ENCODE measurements at regions not wholly inside any gene's neighbourhood (a gene's known extent, or its start where the extent isn't known, plus 50 kb on each side); places are given as distances from the start of the nearest gene placed in this dataset.
A peak's percentile ranks its signal among the peaks of the same experiment; 100 is the strongest.

- peak; percentile 46 for DNase-seq (ENCODE audit: low spot score)
- no peak for TF ChIP-seq CTCF (IDR thresholded peaks at IDR 0.05)
- no peak overlapping the region for H3K4me3 ChIP-seq
- H3K27ac ChIP-seq: no peak overlapping the region
Observed at GRCh38 chr2:129879614-129880180, 99.8 kb upstream of the RAB6C start.

GRCh38 chr2:129880309-129880708 is 99.2 kb upstream of the RAB6C start:
- no peak overlapping the region for H3K4me3 ChIP-seq
- no peak overlapping the region for H3K27ac ChIP-seq
- TF ChIP-seq CTCF (IDR thresholded peaks at IDR 0.05): no peak
- DNase-seq (ENCODE audit: low spot score): peak; percentile 72

- Histone ChIP-seq H3K4me3 (no peak overlapping the region), H3K27ac (no peak overlapping the region)
- TF ChIP-seq CTCF (IDR thresholded peaks at IDR 0.05): no peak
- DNase-seq (ENCODE audit: low spot score): peak; percentile 62
Observed at GRCh38 chr2:129880971-129881370, 98.5 kb upstream of the RAB6C start.

- DNase-seq (ENCODE audit: low spot score): peak; percentile 63
- Histone ChIP-seq H3K27ac (no peak overlapping the region), H3K4me3 (no peak overlapping the region)
- no peak for TF ChIP-seq CTCF (IDR thresholded peaks at IDR 0.05)
Observed at GRCh38 chr2:129881786-129882396, 97.6 kb upstream of the RAB6C start.

DNA sequence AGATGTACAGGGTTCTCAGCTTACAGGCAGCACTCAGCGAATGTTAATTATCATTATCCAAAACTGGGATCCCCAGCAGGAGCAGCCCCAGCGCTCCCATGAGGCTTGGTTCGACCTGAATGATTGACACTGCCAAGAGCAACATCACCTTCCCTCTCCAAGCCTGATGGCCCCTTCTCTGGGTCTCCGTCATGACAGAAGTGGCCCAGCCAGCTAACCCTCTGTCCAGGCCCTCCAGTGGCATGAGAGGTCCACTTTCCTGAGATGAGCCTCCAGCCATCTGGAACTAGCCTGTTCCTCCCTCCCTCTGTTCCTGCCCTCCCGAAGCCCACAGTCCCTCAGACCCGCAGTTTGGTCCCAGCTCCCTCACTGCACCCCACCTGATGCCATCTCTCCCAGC is 97.0 kb upstream of the RAB6C start:
- DNase-seq (ENCODE audit: low spot score): peak; percentile 38
- no peak overlapping the region for H3K27ac ChIP-seq
- H3K4me3 ChIP-seq: no peak overlapping the region
- no peak for TF ChIP-seq CTCF (IDR thresholded peaks at IDR 0.05)

DNA sequence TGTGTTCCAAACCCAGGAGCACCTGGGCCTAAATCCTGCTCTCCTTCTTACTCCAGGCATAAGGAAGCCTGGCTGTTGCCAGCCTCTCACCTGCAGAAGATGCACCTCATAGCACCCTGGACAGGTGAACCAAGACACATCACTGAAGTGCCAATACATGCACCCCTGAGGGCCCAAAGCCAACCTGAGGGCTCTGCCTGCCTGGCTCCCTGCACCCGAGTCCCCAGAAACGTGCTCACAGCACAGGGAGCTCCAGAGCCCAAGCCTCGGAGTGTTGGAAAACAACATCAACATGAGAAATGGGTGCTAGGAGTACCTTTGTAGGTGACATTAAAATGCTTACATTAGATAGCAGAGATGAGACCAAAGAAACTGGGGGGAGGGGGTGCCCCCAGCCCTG is 96.3 kb upstream of the RAB6C start:
- Histone ChIP-seq H3K27ac (no peak overlapping the region), H3K4me3 (no peak overlapping the region)
- peak; percentile 41 for DNase-seq (ENCODE audit: low spot score)
- no peak for TF ChIP-seq CTCF (IDR thresholded peaks at IDR 0.05)

GRCh38 chr2:129884221-129884786 is 95.2 kb upstream of the RAB6C start:
- no peak overlapping the region for H3K27ac ChIP-seq

More at GRCh38 chr2:129884221-129884786, 95.2 kb upstream of the RAB6C start:
- peak; percentile 31 for DNase-seq (ENCODE audit: low spot score)
- TF ChIP-seq CTCF (IDR thresholded peaks at IDR 0.05): no peak
- no peak overlapping the region for H3K4me3 ChIP-seq

All from coronary artery (tissue), 2 donors.